Esophagus muscularis mucosa (tissue), 3 donors: ENCODE measurements at regions not wholly inside any gene's neighbourhood (a gene's known extent, or its start where the extent isn't known, plus 50 kb on each side); places are given as distances from the start of the nearest gene placed in this dataset.

Experiments used
- POLR2A ChIP-seq: fragments of 450-650 bp; IDR thresholded peaks from one replicate; pipeline ENCODE4 v1.6.1; 2017; ENCODE audit warnings: antibody characterized with exemption, moderate library complexity, mild to moderate bottlenecking, low read depth
- TF ChIP-seq, protein P1 (sequence below), 3 experiments: fragments of 200-600 bp in 2 of 3; fragments of 450-650 bp in 1 of 3; sonication (generic) in 2 of 3; IDR thresholded peaks; one replicate each; pipeline ENCODE4 v1.5.1; 2017 to 2019; ENCODE audit warnings: antibody characterized with exemption in 3 of 3, mild to moderate bottlenecking in 2 of 3, moderate library complexity in 1 of 3

DNA sequence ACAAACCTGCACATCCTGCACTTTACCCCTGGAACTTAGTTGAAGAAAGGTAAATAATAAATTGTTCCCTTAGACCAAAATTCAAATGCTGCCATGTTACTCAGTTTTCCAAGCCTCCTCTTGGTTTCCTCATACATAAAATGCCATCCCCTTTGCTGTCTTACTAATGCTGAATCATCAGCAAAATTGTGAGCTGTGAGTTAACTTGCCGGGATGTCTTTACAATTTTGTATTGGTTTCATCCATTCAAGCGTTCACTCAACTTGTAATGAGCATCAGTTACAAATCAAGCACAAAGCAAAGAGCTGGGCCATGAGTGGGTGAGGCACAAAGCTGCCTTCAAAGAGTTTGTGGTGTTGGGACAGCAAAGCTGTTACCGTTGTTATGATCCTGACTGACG is 395.8 kb upstream of the ZMIZ1 start:
- no peak for TF ChIP-seq POLR2A
- TF ChIP-seq, protein P1, sequence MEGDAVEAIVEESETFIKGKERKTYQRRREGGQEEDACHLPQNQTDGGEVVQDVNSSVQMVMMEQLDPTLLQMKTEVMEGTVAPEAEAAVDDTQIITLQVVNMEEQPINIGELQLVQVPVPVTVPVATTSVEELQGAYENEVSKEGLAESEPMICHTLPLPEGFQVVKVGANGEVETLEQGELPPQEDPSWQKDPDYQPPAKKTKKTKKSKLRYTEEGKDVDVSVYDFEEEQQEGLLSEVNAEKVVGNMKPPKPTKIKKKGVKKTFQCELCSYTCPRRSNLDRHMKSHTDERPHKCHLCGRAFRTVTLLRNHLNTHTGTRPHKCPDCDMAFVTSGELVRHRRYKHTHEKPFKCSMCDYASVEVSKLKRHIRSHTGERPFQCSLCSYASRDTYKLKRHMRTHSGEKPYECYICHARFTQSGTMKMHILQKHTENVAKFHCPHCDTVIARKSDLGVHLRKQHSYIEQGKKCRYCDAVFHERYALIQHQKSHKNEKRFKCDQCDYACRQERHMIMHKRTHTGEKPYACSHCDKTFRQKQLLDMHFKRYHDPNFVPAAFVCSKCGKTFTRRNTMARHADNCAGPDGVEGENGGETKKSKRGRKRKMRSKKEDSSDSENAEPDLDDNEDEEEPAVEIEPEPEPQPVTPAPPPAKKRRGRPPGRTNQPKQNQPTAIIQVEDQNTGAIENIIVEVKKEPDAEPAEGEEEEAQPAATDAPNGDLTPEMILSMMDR (IDR thresholded peaks at IDR 0.05), result no peak
